ENCODE measurements at regions not wholly inside any gene's neighbourhood (a gene's known extent, or its start where the extent isn't known, plus 50 kb on each side); places are given as distances from the start of the nearest gene placed in this dataset.

DNA sequence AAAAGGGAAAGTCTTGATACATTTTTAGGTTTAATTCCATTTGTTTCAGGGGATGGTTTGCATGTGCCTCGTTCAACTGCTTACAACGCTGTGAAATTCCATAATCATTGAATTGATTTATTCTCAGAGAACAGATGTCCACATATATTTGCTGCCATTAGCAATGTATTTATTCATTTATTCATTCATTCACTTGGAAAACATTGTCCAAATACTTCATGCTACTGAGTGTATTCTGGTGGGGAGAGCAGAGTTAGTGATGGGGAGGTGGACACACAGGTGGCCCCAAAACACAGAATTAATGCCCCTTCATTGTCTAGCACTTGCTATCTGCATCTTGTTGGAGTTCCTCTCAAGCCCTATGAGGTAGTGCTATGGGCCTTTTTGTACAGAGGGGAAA is 141.2 kb upstream of the PARP11 start:
- no peaks in the 10 kb centered on the region for H3K4me1 ChIP-seq (ENCODE audit: control insufficient read depth in 2 of 2, insufficient read depth in 2 of 2, low read length in 2 of 2)

GRCh38 chr12:4012977-4013968 is 140.1 kb upstream of the PARP11 start:
- ChIA-PET CTCF (interaction anchor here (1.5 kb wide), 1 partner anchor 127 kb away, joined by 5 read pairs; no protein-coding TSS in a partner anchor), POLR2A (no interaction called here)
- ATAC-seq (ENCODE audit: low read depth): no peak
- Histone ChIP-seq H3K4me1 (ENCODE audit: control insufficient read depth in 2 of 2, insufficient read depth in 2 of 2, low read length in 2 of 2) (no peaks in the 10 kb centered on the region), H3K27me3 (replicated peaks in 1 of 4; ENCODE audit: control extremely low read depth in 1 of 4, control insufficient read depth in 3 of 4, insufficient read depth in 4 of 4, low read length in 3 of 4) (no peaks in the 10 kb centered on the region), H3K36me3 (replicated peaks in 1 of 2; ENCODE audit: control extremely low read depth in 1 of 2, control insufficient read depth in 1 of 2, extremely low read depth in 1 of 2, insufficient read depth in 2 of 2, low read length in 1 of 2) (no peaks in the 10 kb centered on the region), H2AFZ (ENCODE audit: insufficient read depth, low read depth, low read length, poor library complexity, severe bottlenecking) (no peak overlapping the region), H3K9ac (ENCODE audit: low read length) (no peak overlapping the region), H3K4me3 (ENCODE audit: control extremely low read depth in 1 of 5, extremely low read depth in 1 of 5, insufficient read depth in 1 of 5, low read depth in 2 of 5, low read length in 4 of 5) (no peak overlapping the region), H3K79me2 (ENCODE audit: control insufficient read depth, insufficient read depth, low read length) (no peaks in the 10 kb centered on the region), H3K4me2 (replicated peaks; ENCODE audit: low read depth, low read length, poor library complexity, severe bottlenecking) (no peak overlapping the region), H4K20me1 (ENCODE audit: control insufficient read depth, insufficient read depth, low read length, poor library complexity, severe bottlenecking) (no peaks in the 10 kb centered on the region), H3K9me3 (ENCODE audit: control extremely low read depth in 1 of 3, control insufficient read depth in 2 of 3, insufficient read depth in 1 of 3, low read length in 2 of 3) (no peaks in the 10 kb centered on the region), H3K27ac (ENCODE audit: low read length in 2 of 2) (no peak overlapping the region)
- WGBS (ENCODE audit: insufficient coverage): 91% methylated on average over 3 of the region's 5 CpGs
- H3K9me3 Mint-ChIP-seq (ENCODE audit: insufficient read depth): no peaks in the 10 kb centered on the region
- H3K4me3 Mint-ChIP-seq: no peak overlapping the region
- DNase-seq: no peak
- intact Hi-C loops (cut with micrococcal nuclease): no loop called here
- H3K27me3 Mint-ChIP-seq: no peaks in the 10 kb centered on the region
- no peaks in the 10 kb centered on the region for H3K4me1 Mint-ChIP-seq
- no peak overlapping the region for H3K27ac Mint-ChIP-seq
- no peak for TF ChIP-seq EZH2 (IDR thresholded peaks at IDR 0.05; ENCODE audit: borderline replicate concordance, insufficient read depth, low read depth, low read length, poor library complexity, severe bottlenecking)
- TF ChIP-seq, protein P1, sequence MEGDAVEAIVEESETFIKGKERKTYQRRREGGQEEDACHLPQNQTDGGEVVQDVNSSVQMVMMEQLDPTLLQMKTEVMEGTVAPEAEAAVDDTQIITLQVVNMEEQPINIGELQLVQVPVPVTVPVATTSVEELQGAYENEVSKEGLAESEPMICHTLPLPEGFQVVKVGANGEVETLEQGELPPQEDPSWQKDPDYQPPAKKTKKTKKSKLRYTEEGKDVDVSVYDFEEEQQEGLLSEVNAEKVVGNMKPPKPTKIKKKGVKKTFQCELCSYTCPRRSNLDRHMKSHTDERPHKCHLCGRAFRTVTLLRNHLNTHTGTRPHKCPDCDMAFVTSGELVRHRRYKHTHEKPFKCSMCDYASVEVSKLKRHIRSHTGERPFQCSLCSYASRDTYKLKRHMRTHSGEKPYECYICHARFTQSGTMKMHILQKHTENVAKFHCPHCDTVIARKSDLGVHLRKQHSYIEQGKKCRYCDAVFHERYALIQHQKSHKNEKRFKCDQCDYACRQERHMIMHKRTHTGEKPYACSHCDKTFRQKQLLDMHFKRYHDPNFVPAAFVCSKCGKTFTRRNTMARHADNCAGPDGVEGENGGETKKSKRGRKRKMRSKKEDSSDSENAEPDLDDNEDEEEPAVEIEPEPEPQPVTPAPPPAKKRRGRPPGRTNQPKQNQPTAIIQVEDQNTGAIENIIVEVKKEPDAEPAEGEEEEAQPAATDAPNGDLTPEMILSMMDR (IDR thresholded peaks at IDR 0.05): no peak

More for the DNA sequence above, 141.2 kb upstream of the PARP11 start:
- no CpG with 5 or more reads among the region's 2 CpGs for WGBS (ENCODE audit: insufficient coverage)
- intact Hi-C loops (cut with micrococcal nuclease): no loop called here
- DNase-seq: no peak
- TF ChIP-seq, protein P1 (IDR thresholded peaks at IDR 0.05): no peak
- no peak for TF ChIP-seq EZH2 (IDR thresholded peaks at IDR 0.05; ENCODE audit: borderline replicate concordance, insufficient read depth, low read depth, low read length, poor library complexity, severe bottlenecking)
- Histone ChIP-seq H3K36me3 (replicated peaks in 1 of 2; ENCODE audit: control extremely low read depth in 1 of 2, control insufficient read depth in 1 of 2, extremely low read depth in 1 of 2, insufficient read depth in 2 of 2, low read length in 1 of 2) (no peaks in the 10 kb centered on the region), H2AFZ (ENCODE audit: insufficient read depth, low read depth, low read length, poor library complexity, severe bottlenecking) (no peak overlapping the region), H3K4me2 (replicated peaks; ENCODE audit: low read depth, low read length, poor library complexity, severe bottlenecking) (no peak overlapping the region), H3K27me3 (replicated peaks in 1 of 4; ENCODE audit: control extremely low read depth in 1 of 4, control insufficient read depth in 3 of 4, insufficient read depth in 4 of 4, low read length in 3 of 4) (no peaks in the 10 kb centered on the region), H4K20me1 (ENCODE audit: control insufficient read depth, insufficient read depth, low read length, poor library complexity, severe bottlenecking) (no peaks in the 10 kb centered on the region), H3K4me3 (ENCODE audit: control extremely low read depth in 1 of 5, extremely low read depth in 1 of 5, insufficient read depth in 1 of 5, low read depth in 2 of 5, low read length in 4 of 5) (no peak overlapping the region), H3K79me2 (ENCODE audit: control insufficient read depth, insufficient read depth, low read length) (no peaks in the 10 kb centered on the region), H3K9ac (ENCODE audit: low read length) (no peak overlapping the region), H3K27ac (ENCODE audit: low read length in 2 of 2) (no peak overlapping the region), H3K9me3 (ENCODE audit: control extremely low read depth in 1 of 3, control insufficient read depth in 2 of 3, insufficient read depth in 1 of 3, low read length in 2 of 3) (no peaks in the 10 kb centered on the region)
- Mint-ChIP-seq H3K4me1 (no peaks in the 10 kb centered on the region), H3K4me3 (no peak overlapping the region), H3K27me3 (no peaks in the 10 kb centered on the region), H3K27ac (no peak overlapping the region), H3K9me3 (ENCODE audit: insufficient read depth) (no peaks in the 10 kb centered on the region)
- no peak for ATAC-seq (ENCODE audit: low read depth)
- ChIA-PET CTCF (no interaction called here), POLR2A (no interaction called here)
